Activated CD4-positive, alpha-beta T cell treated with anti-CD3 and anti-CD28 coated beads for 48 hours (primary cell): ENCODE measurements at regions not wholly inside any gene's neighbourhood (a gene's known extent, or its start where the extent isn't known, plus 50 kb on each side); places are given as distances from the start of the nearest gene placed in this dataset.

ENCODE experiments used
- DNase-seq: peaks from one replicate; pipeline ENCODE4 v3.0.0-alpha.2; 2020

DNA sequence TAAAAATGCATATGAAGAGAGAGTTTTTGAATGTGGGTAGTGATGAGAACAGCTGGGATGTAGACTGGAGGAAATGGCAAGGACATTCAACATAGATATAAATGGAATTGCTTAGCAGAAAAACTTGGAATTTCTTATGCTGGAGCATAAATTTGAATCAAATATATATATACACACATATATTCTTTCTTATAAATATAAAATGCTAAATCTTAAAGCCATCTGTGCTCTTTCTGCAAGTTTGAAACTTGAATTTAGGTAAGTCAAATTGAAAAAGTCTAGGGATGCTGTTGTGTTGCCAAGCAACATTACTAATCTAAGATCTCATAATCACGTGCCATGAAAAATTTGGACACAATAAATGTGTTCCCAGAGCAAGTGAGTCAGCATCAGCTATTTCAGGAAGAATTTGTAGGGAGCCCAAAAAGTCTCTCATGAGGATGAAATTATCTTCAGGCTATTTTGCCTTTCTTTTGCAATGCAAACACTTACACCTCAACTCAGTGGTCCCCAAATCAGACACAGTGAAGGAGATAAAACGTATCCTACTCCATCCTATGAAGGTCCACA is 58.4 kb upstream of the ALDH1A1 start:
- DNase-seq: no peak

DNA sequence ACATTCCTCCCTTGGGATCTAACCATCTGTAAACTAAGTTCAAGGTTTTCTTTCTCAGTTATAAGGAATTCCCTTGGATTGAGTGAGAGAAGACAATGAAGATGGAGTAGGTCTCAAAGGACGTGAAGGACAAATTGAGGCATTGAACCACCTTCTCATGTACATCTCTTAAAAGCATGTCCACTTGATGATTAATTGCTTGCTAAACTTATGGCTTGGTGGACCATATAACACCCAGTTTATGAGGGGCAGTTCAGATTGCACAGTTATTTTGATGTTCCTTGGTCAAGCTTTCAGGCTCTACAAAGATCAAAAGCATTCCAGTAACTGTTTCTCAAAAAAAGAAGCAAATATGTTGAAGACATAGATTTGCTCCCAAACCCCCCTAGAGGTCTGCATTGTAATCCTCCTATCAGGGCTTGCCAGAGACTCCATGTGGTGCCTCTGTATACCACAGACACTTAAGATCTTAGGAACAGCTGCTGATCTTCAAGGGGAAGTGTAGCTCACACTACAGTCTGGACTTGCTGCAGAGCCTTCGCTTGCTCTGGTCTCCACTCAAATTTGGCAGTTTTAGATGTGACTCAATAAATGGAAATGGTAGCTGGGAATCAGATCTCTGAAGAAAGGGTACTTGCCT is 56.9 kb upstream of the ALDH1A1 start:
- no peak for DNase-seq

DNA sequence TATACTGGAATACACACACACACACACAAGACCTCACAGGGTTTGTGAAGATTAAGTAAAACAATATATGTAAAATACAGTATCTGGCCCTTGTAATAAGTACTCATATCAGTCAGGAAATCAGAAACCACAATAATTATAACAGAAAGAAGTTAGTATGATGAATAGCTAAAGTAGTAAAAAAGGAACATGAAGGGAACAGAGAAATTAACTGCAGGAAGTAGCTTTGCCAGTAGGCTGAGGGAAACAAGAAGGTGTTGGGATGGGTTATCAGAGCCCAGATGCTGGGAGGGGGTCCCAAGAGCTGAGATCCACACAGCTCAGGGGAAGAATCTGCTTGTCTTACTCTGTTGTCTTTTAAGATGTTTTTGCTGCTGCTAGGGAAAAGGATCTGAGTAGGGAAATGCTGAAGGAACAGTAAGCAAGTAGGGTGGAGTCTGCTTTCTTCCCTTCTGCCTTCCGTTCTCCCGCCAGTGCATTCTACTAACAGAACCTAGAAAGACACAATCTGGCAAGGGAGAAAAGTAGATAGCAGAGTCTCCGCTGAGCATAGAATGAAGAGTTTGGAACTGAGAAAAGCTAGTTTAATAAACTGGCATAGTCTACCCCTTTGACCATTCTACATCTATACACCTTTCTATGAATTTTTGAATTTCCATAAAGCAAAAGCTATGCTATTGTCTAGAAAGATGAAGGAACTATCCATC is 55.3 kb upstream of the ALDH1A1 start:
- DNase-seq: no peak

DNA sequence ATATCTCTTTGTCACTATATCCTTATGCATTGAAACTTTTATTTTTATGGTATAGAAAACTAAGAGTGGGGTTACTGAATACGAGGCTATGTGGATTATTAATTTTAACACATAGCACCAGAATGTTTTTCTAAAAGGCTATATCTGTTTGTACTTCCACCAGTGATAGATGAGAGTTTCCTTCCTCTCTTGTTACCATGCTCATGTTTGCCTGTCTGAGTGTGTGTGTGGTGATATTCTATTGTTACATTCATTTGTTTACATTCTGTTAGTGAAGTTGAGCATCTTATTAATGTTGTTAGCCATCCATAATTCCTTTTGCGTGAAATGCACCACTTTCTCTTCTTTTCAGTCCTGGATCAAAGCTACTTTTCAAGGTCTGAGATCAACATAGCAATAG is 54.1 kb upstream of the ALDH1A1 start:
- DNase-seq: no peak
